CD14-positive monocyte (primary cell): ENCODE measurements at regions not wholly inside any gene's neighbourhood (a gene's known extent, or its start where the extent isn't known, plus 50 kb on each side); places are given as distances from the start of the nearest gene placed in this dataset.
A peak's percentile ranks its signal among the peaks of the same experiment; 100 is the strongest.

Experiments
- DNase-seq, 3 donors: peaks; one replicate each; pipeline ENCODE4 v3.0.0-alpha.2; 2011 to 2022
- H2AFZ ChIP-seq: 2 replicates; pipeline ENCODE4 v1.6.0; 2012; ENCODE audit warnings: mild to moderate bottlenecking, low read depth, low read length, inconsistent platforms; ENCODE audit not compliant: insufficient read depth, poor library complexity, severe bottlenecking
- H3K27ac ChIP-seq, 2 donors: 1 replicate in 1 of 2; 2 replicates in 1 of 2; pipeline ENCODE4 v1.5.1; 2012 to 2013; ENCODE audit warnings: low read length in 2 of 2, control low read depth in 1 of 2, inconsistent platforms in 1 of 2, low read depth in 1 of 2, mild to moderate bottlenecking in 1 of 2
- H3K27me3 ChIP-seq, 2 donors: one replicate each; pipeline versions ENCODE4 v1.6.0 to v1.6.1; 2011 to 2013; ENCODE audit warnings: low read length in 2 of 2; ENCODE audit not compliant: control insufficient read depth in 2 of 2, insufficient read depth in 2 of 2
- H3K36me3 ChIP-seq, 2 donors: replicated peaks in 1 of 2; 1 replicate in 1 of 2; 2 replicates in 1 of 2; pipeline versions ENCODE4 v1.5.1 to v1.6.1; 2012 to 2013; ENCODE audit warnings: low read length in 2 of 2, control low read depth in 1 of 2, inconsistent platforms in 1 of 2, mild to moderate bottlenecking in 1 of 2; ENCODE audit not compliant: insufficient read depth in 2 of 2, control insufficient read depth in 1 of 2
- H3K4me1 ChIP-seq, 2 donors: 1 replicate in 1 of 2; 2 replicates in 1 of 2; pipeline versions ENCODE4 v1.5.1 to v1.6.1; 2012 to 2013; ENCODE audit warnings: low read length in 2 of 2, control low read depth in 1 of 2, inconsistent platforms in 1 of 2, mild to moderate bottlenecking in 1 of 2, moderate library complexity in 1 of 2; ENCODE audit not compliant: insufficient read depth in 2 of 2, control insufficient read depth in 1 of 2
- H3K4me2 ChIP-seq: replicated peaks from 2 replicates; pipeline ENCODE3; 2012; ENCODE audit warnings: low read length, moderate library complexity, mild to moderate bottlenecking; ENCODE audit not compliant: poor library complexity, severe bottlenecking; ENCODE audit errors: extremely low read depth
- H3K4me3 ChIP-seq, 3 experiments: fragments of 200-600 bp in 1 of 3; sonication (generic) in 1 of 3; replicated peaks in 1 of 3; 1 replicate in 2 of 3; 2 replicates in 1 of 3; pipeline ENCODE4 v1.5.1; 2011 to 2013; ENCODE audit warnings: low read length in 3 of 3, mild to moderate bottlenecking in 3 of 3, control low read depth in 2 of 3, low read depth in 2 of 3, inconsistent platforms in 1 of 3, moderate library complexity in 1 of 3
- H3K79me2 ChIP-seq: 2 replicates; pipeline ENCODE4 v1.6.0; 2012; ENCODE audit warnings: mild to moderate bottlenecking, control low read depth, inconsistent platforms, low read length, moderate library complexity; ENCODE audit not compliant: insufficient read depth
- H3K9ac ChIP-seq: 2 replicates; pipeline ENCODE4 v1.6.0; 2017; ENCODE audit warnings: low read length, mild to moderate bottlenecking; ENCODE audit not compliant: insufficient read depth, poor library complexity, severe bottlenecking
- H3K9me3 ChIP-seq, 2 donors: replicated peaks in 1 of 2; 1 replicate in 1 of 2; 2 replicates in 1 of 2; pipeline versions ENCODE4 v1.5.1 to v1.6.1; 2012 to 2013; ENCODE audit warnings: low read length in 2 of 2, control low read depth in 1 of 2; ENCODE audit not compliant: control insufficient read depth in 1 of 2, insufficient read depth in 1 of 2
- H4K20me1 ChIP-seq: 2 replicates; pipeline ENCODE4 v1.6.0; 2012; ENCODE audit warnings: mild to moderate bottlenecking, low read length, control low read depth, moderate library complexity; ENCODE audit not compliant: insufficient read depth
- H3K27ac Mint-ChIP-seq, 7 donors: one replicate each; pipeline ENCODE4 v1.8.0; 2020; ENCODE audit warnings: mild to moderate bottlenecking in 7 of 7, mixed read lengths in 7 of 7, moderate library complexity in 6 of 7, inconsistent platforms in 2 of 7
- H3K27me3 Mint-ChIP-seq, 3 donors: one replicate each; pipeline ENCODE4 v1.8.0; 2021 to 2022; ENCODE audit warnings: low read depth in 3 of 3, mild to moderate bottlenecking in 3 of 3, mixed read lengths in 3 of 3, moderate library complexity in 3 of 3, inconsistent platforms in 1 of 3
- H3K36me3 Mint-ChIP-seq, 2 donors: one replicate each; pipeline ENCODE4 v1.8.0; 2020; ENCODE audit warnings: mixed read lengths in 2 of 2, inconsistent platforms in 1 of 2, mild to moderate bottlenecking in 1 of 2
- H3K4me1 Mint-ChIP-seq: one replicate; pipeline ENCODE4 v1.8.0; 2020; ENCODE audit warnings: mild to moderate bottlenecking, mixed read lengths
- H3K4me3 Mint-ChIP-seq, 2 donors: one replicate each; pipeline ENCODE4 v1.8.0; 2020; ENCODE audit warnings: mild to moderate bottlenecking in 2 of 2, mixed read lengths in 2 of 2, moderate library complexity in 1 of 2
- H3K9me3 Mint-ChIP-seq, 7 donors: one replicate each; pipeline ENCODE4 v1.8.0; 2020 to 2022; ENCODE audit warnings: mixed read lengths in 7 of 7, mild to moderate bottlenecking in 6 of 7, moderate library complexity in 6 of 7, inconsistent platforms in 2 of 7
- whole genome bisulfite sequencing: methylation state at CpG from one replicate; pipeline ENCODE4 v1.1.5; 2013; ENCODE audit warnings: missing lambda C conversion rate; ENCODE audit not compliant: insufficient coverage; 5-methylcytosine and 5-hydroxymethylcytosine counted together
- intact Hi-C, 2 donors: fragments of 100-400 bp; cut with micrococcal nuclease; formaldehyde crosslinking; loops; one replicate each; pipeline versions ENCODE4 v1.15.0 to v1.15.1; 2023
- TF ChIP-seq, protein P1 (sequence below): fragments of 200-600 bp; IDR thresholded peaks from one replicate; pipeline ENCODE4 v1.8.0; 2022; ENCODE audit warnings: antibody characterized with exemption, mild to moderate bottlenecking

DNA sequence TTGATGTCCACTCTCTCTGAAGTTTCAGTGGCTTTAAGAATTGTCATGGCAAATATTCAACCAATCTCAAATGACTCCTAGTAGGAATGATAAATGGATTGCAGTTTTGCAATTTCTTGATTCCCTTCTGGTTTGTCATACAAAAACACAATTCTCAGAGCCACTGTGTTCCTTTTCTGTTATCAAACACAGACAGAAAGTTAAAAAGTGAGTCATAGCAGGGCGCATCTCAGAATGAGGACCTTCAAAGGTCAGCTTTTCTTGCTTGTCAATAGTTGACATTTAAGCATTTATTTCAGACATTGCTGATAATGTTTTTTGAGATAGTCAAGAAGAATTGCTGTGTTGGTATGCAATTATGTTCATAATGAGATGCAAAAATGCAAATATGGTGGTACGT, 405.9 kb downstream of the NR2F2 start:
- TF ChIP-seq, protein P1, sequence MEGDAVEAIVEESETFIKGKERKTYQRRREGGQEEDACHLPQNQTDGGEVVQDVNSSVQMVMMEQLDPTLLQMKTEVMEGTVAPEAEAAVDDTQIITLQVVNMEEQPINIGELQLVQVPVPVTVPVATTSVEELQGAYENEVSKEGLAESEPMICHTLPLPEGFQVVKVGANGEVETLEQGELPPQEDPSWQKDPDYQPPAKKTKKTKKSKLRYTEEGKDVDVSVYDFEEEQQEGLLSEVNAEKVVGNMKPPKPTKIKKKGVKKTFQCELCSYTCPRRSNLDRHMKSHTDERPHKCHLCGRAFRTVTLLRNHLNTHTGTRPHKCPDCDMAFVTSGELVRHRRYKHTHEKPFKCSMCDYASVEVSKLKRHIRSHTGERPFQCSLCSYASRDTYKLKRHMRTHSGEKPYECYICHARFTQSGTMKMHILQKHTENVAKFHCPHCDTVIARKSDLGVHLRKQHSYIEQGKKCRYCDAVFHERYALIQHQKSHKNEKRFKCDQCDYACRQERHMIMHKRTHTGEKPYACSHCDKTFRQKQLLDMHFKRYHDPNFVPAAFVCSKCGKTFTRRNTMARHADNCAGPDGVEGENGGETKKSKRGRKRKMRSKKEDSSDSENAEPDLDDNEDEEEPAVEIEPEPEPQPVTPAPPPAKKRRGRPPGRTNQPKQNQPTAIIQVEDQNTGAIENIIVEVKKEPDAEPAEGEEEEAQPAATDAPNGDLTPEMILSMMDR = no peak
- H3K36me3 ChIP-seq = no peaks in the 10 kb centered on the region
- peaks cover 5% of the 10 kb centered on the region for H3K4me1 Mint-ChIP-seq
- H3K9me3 Mint-ChIP-seq = peaks cover 0 to 3% (median 0%) of the 10 kb centered on the region in 7 donors
- no peaks in the 10 kb centered on the region for H3K79me2 ChIP-seq
- 100% methylated on average over 1 of the region's 2 CpGs for WGBS
- no peak overlapping the region for H3K4me3 ChIP-seq
- H3K9ac ChIP-seq = no peak overlapping the region
- H3K27ac Mint-ChIP-seq = no peak overlapping the region
- H3K4me2 ChIP-seq = no peak overlapping the region
- no peak for DNase-seq
- no peaks in the 10 kb centered on the region for H3K36me3 Mint-ChIP-seq
- peaks cover 0 to 3% (median 3%) of the 10 kb centered on the region in 3 donors for H3K27me3 Mint-ChIP-seq
- intact Hi-C loops = no loop called here
- peaks cover 0 to 3% of the 10 kb centered on the region in 2 donors for H3K4me1 ChIP-seq
- no peaks in the 10 kb centered on the region for H3K27me3 ChIP-seq
- H3K27ac ChIP-seq = no peak overlapping the region
- no peak overlapping the region for H3K4me3 Mint-ChIP-seq
- H4K20me1 ChIP-seq = no peaks in the 10 kb centered on the region
- H2AFZ ChIP-seq = no peak overlapping the region
- no peaks in the 10 kb centered on the region for H3K9me3 ChIP-seq

- H3K4me3 ChIP-seq = no peak overlapping the region
- intact Hi-C loops = no loop called here
- no peak overlapping the region for H3K9ac ChIP-seq
- H3K27me3 Mint-ChIP-seq = peaks cover 0 to 5% (median 5%) of the 10 kb centered on the region in 3 donors
- H4K20me1 ChIP-seq = no peaks in the 10 kb centered on the region
- H3K27me3 ChIP-seq = no peaks in the 10 kb centered on the region
- peak overlapping the region in 5 of 7 donors; percentile 23 to 70 (median 35) for H3K27ac Mint-ChIP-seq
- H2AFZ ChIP-seq = no peak overlapping the region
- H3K4me2 ChIP-seq = peak overlapping the region; percentile 18
- peak; percentile 14 to 37 (median 32) for DNase-seq
- peaks cover 0 to 3% (median 0%) of the 10 kb centered on the region in 7 donors for H3K9me3 Mint-ChIP-seq
- no peak overlapping the region for H3K27ac ChIP-seq
- 61% methylated on average over 3 of the region's 6 CpGs for WGBS
- TF ChIP-seq, protein P1 = no peak
- peaks cover 5% of the 10 kb centered on the region for H3K4me1 Mint-ChIP-seq
- H3K4me1 ChIP-seq = peaks cover 0 to 3% of the 10 kb centered on the region in 2 donors
- H3K79me2 ChIP-seq = no peaks in the 10 kb centered on the region
- no peaks in the 10 kb centered on the region for H3K36me3 Mint-ChIP-seq
- no peaks in the 10 kb centered on the region for H3K9me3 ChIP-seq
- peak overlapping the region in 1 of 2 donors; percentile 59 for H3K4me3 Mint-ChIP-seq
- no peaks in the 10 kb centered on the region for H3K36me3 ChIP-seq
These were observed 406.9 kb downstream of the NR2F2 start for GRCh38 chr15:96737408-96737807.
